CD4-positive, alpha-beta T cell treated with Interleukin-21 for 1 hour (primary cell): ENCODE measurements at regions not wholly inside any gene's neighbourhood (a gene's known extent, or its start where the extent isn't known, plus 50 kb on each side); places are given as distances from the start of the nearest gene placed in this dataset.

Source experiments
- DNase-seq: peaks from one replicate; pipeline ENCODE4 v3.0.0-alpha.2; 2020

GRCh38 chr16:77594799-77595596 lies 127.3 kb upstream of the NUDT7 start:
- DNase-seq = no peak

DNA sequence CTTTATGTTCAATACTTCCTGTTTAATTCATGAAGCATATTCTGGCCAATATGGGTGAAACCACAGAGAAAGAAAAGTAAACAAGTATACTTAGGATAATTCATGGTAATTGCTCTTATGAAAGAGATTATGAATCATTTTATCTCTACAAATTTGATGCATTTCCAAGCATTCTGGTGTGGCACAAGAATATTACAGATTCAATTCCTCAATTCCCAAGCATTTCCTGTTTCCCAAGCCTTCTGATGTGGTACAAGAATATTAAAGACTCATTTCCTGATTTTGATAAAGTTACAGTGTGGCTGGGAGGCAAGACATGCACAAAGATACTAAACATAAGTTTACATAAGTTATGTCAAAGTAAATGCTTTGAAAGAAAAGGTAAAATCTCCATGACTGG lies 126.1 kb upstream of the NUDT7 start:
- DNase-seq = no peak

- no peak for DNase-seq
Observed at GRCh38 chr16:77599793-77600415, 122.4 kb upstream of the NUDT7 start.

GRCh38 chr16:77600555-77600954 lies 121.8 kb upstream of the NUDT7 start:
- no peak for DNase-seq

- no peak for DNase-seq
Observed at GRCh38 chr16:77603656-77604055, 118.7 kb upstream of the NUDT7 start.

- DNase-seq = no peak
Observed at GRCh38 chr16:77610496-77610895, 111.8 kb upstream of the NUDT7 start.

GRCh38 chr16:77611386-77611785 lies 110.9 kb upstream of the NUDT7 start:
- DNase-seq = no peak

DNA sequence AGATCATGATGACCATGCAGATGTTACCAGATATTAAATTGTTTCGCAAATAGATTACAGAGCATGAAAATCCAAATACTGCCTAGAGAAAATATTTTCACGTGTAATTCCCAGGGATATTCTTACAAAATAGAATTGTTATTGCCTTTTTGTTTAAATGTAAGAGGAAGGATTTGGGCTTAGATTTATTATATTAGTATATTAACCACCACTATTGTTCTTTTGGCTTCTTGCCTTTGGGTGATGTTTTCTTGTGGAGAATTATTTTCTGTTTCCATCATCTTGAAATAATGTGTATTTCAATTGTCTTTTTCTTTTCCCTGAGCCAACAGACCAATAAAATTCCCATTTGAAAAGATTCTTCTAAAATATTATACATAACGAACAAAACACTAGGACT lies 109.7 kb upstream of the NUDT7 start:
- DNase-seq = no peak

GRCh38 chr16:77613095-77613494 lies 109.2 kb upstream of the NUDT7 start:
- DNase-seq = no peak

- no peak for DNase-seq
Observed at GRCh38 chr16:77617553-77617952, 104.8 kb upstream of the NUDT7 start.

DNA sequence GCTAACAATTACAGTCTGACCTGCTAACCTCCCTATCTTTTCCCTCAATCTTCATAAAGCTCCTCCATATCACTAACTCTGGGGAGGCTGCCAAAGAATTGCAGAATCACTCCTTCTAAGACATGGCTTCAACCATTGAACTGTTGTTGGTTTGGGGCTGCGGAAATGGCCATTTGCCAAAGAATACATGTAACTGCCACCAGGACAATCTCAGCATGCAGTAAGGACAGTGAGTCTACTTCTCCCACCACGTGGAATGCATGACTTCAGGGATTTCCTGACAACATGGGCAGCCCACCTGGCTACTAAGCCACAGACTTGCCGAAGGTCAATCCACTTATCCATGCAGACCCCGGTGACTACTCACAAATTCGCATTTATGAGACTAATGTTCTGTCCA lies 104.3 kb upstream of the NUDT7 start:
- DNase-seq = no peak

DNA sequence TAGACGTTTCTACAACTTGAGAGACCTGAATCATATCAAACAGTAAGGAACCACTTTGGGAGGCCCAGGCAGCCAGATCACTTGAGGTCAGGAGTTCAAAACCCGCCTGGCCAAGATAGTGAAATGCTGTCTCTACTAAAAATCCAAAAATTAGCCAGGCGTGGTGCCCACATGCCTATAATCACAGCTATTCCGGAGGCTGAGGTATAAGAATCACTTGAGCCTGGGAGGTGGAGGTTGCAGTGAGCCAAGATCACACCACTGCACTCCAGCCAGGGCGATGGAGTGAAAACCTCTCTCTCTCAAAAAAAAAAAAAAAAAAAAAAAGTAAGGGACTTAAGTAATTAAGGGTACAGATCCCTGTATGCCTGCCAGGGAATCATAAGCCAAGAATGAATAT lies 103.4 kb upstream of the NUDT7 start:
- DNase-seq = no peak

DNA sequence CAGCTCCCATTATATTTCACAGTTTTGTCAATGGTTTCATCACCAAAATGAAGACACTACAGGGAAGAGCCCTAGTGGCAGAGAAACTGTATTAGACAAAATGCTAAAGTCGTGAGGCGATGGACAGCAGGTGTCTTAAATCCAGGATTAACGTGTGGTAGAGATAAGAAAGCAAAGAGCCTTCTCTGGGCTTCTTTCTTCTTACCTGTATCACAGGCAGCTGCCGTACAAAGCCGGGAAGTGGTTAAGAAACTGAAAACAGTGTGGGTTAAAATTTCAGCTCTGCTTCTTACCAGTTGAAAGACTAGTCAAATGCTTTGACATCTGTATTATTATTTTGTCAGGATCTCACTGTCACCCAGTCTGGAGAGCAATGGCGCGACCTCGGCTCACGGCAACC lies 98.2 kb upstream of the NUDT7 start:
- DNase-seq = no peak

DNA sequence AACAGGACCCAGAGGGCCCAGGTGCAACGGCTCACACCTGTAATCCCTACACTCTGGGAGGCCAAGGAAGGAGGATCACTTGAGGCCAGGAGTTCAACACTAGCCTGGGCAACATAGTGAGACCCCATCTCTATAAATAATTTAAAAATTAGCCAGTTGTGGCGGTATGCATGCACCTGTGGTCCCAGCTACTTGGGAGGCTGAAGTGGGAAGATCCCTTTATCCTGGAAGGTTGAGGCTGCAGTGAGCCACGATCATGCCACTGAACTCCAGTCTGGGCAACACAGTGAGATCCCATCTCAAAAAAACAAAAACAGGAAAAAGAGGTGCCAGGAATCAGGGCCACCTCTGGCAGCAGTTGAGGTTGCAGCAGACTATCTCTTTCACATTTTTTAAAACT lies 85.7 kb upstream of the NUDT7 start:
- no peak for DNase-seq

- no peak for DNase-seq
Observed at GRCh38 chr16:77637940-77638339, 84.4 kb upstream of the NUDT7 start.

DNA sequence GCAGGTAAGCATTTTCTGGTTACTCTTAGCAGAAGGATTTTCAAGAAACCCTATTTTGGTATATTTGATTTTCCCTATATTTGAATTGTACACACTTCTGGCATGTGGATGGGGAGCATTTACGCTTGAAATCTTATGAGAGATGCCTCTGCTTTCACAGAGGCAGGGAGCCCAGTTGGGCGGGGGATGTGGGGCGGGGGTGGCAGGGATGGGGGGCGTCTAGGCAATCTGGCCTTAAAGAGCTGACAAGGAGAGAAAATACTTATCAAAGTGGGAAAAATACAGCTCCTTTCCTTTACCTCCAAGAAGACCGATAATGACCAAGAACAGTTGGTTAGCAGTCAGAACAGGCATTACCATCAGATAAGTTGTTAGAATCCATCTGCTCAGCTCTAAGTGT lies 79.1 kb upstream of the NUDT7 start:
- no peak for DNase-seq

DNA sequence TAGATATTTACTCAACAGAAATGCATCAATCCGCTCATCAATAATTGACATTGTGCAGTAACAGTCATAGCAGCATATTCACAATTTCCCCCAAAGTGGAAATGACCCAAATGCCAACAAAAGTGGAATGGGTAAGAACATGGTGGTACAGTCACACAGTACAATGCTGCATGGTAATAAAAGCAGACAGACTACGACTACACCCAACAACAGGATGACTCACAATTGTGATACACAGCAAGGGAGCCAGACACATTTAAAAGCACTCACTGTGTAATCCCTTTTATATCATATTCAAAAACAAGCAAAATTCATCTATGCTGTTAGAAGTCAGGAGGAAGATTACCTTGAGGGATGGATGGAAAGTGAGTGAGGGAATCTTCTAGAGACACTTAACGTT lies 76.5 kb upstream of the NUDT7 start:
- no peak for DNase-seq

DNA sequence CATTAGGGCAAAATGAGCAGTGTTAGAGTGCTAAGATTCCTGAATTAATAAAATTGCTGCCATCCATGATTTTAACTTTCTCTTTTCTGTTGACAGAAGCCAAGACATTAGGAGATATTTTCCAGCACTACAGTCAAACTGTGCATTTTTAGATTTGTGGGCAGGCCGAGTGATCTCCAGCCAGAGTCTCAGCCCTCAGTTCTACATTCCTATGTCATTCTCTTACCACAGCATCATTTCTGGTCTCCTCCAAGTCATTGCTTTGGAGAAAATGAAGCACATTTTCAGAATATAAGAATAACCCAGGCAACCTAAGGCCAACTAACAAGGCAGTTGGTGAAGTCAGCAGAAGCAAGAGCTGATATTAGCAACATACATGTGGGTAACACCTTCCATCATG lies 74.6 kb upstream of the NUDT7 start:
- no peak for DNase-seq

DNA sequence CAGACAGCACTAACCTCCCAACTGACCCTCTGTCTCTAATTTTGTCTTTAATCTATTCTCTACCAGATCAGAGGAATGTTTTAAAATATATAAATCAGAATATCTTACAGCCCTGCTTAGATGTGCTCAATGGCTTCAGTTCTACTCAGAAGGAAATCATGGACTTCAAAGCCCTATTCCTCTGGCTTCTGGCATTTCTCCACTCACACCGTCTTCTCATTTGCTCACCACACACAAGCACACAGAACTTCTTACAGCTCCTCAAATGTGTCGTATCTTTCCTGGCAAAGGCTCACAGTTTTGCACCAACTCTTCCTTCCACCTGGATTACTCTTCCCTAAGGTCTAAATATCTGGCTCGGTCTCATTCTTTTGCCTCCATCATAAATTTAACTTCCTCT lies 71.6 kb upstream of the NUDT7 start:
- no peak for DNase-seq

DNA sequence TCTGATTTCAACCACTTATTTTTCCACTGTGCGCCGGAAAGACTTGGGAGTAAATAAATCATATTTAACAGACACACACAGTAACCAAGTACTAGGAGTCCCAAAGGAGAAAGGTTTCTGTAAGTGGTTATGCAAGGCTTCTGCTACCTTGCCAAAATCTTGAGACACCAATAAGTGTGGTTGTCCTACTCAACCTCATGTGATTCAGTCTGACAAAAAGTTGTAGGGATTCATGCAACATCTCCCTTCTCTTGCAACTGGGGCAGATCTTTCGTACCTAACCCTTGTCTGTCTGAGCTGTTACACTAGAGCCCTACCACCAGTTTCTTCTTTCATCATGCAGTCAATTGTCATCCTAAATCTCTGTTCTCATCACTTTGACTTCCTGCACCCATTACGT lies 69.9 kb upstream of the NUDT7 start:
- DNase-seq = no peak

- DNase-seq = no peak
Observed at GRCh38 chr16:77657016-77657415, 65.3 kb upstream of the NUDT7 start.

- no peak for DNase-seq
Observed at GRCh38 chr16:77660311-77660710, 62.0 kb upstream of the NUDT7 start.

DNA sequence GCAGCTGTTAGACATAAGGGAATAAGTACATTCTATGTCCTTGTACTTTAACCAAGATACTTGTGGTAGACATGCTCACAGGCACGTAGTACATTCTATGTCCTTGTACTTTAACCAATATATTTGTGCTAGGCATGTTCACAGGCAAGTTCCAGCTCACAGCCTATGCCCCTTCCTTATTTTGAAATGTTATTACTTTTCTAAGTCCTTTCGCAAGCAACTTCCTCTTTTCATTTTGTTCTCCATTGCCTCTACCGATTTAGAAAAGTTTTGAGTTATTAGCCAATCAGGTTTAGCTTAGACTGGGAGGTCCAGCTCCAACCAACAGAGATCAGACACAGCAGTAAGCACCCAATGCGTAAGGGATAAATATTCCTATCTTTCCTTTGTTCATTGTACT lies 60.1 kb upstream of the NUDT7 start:
- no peak for DNase-seq

- no peak for DNase-seq
Observed at GRCh38 chr16:77663711-77664110, 58.6 kb upstream of the NUDT7 start.

DNA sequence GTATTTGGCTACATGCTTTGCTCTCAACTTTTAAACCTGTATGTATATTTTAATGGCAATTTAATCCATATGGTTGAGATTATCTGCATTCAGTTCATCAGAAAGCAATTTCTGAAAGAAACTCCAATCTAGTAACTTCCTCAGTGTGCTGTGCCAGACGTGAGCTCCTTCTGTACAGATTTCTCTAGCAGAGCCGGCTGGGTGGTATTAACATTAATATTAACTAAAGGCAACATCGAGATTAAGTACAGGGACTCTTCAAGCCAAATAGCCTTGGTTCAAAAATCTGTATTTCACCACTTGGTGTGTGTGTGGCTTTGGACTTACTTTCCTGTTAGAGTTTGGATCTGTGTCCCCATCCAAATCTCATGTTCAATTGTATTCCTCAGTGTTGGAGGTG lies 55.5 kb upstream of the NUDT7 start:
- DNase-seq = no peak
